GM18909 (cell line): ENCODE measurements at regions not wholly inside any gene's neighbourhood (a gene's known extent, or its start where the extent isn't known, plus 50 kb on each side); places are given as distances from the start of the nearest gene placed in this dataset.

ENCODE experiments used
- ATAC-seq: cut with Tn5 transposase; IDR thresholded peaks from one replicate; pipeline ENCODE4 v1.9.1; 2021; ENCODE audit warnings: mild to moderate bottlenecking; ENCODE audit not compliant: unreplicated experiment, poor library complexity

DNA sequence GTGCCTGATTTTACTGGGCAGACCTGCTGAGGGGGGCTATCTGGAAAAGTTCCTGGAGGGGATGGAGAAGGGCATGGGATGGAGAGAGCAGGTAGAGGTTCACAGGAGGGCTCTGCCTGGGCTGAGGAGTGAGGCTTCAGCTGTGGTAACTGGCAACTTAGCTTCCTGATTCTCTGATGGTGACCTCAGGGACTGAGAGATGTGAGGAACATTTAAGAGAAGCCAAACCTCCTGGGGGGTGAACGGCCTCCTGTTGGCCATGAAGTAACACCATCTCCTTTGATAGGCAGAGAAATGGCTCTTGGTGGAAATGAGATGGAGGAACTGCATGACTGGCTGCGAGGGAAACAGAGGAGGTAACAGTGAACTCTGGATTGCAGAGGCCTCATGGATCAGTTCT, 97.3 kb upstream of the ROPN1 start:
- no peak for ATAC-seq

DNA sequence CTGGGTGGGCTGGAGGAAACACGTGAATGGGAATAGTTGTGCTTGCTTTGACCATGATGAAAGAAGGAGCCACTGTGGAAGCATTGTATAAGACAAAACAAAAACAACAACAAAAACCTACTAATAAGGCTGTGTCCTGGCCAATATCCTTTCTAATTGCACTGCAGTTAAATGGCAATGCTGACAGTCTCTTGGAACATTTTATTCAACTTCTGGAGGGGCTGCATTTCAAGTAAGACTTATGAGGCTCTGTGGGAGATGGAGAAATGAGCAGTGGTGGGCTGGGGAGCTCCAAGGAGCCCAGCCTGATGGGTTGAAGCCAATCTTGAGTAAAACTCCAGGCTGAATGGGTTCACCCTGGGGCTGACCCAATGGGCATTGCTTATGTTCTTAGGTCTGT, 99.8 kb upstream of the ROPN1 start:
- ATAC-seq = no peak

DNA sequence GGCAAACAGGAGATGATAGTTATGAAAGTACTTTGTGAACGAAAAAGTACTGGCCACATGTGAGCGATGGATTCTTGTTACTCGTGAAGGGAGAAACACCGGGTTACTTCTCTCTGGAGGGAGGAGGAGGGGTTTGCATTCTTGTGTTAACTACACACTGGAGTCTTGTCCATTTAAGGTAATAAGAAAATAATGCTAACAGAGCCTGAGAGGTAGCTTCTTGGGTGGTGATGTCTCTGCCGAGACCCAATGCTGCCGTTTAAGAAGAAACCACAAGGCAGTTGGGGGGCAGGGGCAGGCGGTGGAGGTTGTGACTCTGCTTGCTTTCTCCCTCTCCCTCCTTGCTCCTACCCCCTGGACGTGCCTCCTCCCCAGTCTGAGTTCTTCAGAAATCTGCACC, 100.9 kb upstream of the ROPN1 start:
- ATAC-seq = no peak

DNA sequence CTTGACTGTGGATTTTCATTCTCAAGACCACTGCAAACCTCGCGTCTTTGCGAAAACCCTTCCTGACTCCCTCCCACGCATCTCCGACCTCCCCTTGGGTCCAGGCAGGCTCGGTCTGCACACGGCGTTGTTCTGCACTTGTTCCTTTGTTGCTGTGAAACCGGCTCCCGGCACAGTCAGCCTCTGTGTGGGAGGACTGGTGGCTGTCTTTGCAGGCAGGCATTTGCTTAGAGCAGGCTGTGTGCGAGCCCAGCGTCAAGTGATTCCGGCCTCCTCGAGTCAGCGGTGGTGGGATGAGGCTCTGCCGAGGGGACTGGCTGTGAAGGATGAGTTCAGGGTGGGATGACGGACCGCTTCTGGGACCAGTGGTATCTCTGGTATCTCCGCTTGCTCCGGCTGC, 102.6 kb upstream of the ROPN1 start:
- no peak for ATAC-seq

DNA sequence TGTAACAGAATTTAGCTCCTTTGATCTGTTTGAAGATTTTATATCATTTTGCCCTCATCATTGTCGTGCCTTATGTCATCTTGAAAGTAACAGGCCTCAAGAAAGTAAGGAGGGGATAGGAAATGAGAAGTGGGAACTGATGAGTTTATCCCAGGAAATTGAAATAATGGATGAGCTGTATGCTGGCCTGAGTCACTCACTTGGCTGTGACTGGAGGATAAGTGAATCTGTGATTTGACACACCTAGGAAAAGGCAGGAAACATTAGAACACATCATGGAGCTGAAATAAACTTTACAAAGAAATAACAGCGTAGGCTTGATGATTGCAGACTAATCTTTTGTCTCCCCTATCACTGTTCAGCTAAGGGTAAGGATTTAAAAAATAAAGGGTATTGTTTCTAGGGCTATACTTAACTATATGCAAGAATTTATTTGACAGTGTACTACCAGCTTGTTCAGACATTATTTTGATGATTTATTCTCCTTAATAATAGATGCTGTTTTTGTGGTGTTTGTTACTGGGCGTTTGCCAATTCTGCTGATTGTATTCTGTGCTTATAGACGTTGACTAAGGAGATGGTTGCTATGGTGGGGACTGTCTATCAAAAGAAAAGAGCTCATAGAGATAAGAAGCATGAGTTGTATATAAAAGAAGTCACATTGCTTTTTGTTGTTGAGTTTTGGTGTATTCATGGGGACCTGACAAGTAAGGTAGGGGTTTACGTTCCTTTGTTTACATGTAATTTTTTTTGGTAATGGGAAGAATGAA, 105.6 kb upstream of the ROPN1 start:
- ATAC-seq = no peak

DNA sequence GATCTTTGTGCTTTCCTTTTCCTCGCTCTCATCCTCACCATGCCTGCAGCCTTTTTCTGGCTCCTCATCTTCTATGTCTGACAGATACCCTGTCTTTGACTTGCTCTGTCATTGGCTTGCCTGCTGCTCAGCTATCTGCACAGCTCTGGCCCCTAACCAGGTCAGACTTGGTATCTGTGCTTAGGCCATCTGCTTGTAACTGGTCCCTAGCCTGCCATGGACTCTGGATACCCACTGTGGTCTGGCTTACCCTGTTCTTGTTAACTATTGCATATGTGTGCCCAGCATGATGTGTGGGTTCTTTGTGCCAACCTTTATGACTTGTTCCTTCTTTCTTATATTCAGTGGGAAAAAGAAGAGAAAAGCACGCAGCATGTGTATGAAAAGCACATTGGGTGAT, 109.7 kb upstream of the ROPN1 start:
- no peak for ATAC-seq

DNA sequence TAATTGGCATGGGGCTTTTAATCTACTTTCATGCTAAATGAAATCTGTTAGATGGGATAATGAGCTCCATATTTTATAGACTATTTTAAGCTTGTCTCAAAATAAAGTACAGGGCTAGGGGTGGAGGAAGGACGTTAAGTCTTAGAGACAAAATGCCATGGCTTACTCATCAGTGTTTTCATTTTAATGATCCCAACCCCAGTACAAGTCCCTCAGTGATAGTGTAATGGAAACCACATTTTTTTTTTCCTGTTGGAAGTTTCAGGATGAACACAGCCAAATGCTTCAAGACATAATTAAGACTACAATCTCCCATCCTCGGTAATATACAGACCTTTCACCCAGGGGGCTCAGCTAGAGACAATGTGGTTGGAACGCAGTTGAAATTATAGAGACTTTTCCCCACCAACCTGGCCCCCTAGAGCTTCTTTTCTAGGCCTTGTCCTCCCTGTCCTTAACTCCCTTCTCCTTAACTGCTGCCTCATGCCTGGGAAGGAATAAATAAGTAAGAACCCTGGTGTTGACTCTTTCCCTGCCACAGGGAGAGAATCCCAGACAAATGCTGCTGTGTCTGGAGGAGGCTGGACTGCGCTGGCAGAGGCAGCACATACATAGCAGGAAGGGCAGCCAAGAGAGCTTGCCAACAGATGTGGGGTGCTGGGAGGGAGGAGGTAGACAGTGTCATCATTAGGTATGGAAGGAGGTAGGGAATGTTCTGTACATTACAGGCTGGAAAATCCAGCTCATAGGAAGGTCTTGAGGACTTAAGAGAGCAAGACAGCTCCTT, 115.4 kb upstream of the ROPN1 start:
- no peak for ATAC-seq

DNA sequence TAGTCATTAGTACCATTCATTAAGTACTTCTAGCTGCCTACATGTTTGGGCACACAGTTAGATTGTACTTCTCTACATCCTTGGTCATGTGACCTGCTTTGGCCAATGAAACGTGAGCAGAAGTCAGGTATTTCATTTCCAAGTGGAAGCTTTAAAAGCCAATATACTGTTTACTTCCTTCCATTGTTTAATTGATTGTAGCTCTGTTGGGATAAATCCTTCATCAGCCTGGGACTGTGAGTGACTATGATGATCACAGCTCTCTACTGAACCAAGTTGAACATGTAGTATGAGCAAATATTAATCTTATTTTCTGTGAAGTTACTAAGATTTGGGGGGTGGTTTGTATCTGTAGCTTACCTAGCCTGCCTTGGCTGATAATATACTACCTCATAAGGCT, 116.5 kb upstream of the ROPN1 start:
- ATAC-seq = no peak

DNA sequence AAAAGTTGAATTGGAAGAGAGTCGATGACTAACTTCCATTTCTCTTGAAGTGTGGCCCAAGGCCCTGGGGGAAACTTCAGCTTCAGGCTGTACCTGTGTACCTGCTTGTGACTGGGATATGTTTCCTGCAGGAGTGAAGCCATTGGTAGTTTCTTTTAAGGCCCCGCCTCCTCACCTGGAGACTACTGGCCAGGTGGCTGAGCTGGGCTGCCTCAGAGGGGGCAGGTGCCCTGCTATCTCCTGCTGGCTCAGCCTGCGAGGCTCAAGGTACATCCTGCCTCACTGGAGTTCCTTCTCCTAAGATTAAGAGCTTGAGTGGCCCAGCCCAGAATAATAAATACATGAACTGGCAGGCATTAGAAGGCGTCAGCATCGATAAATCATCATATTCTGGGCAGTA, 121.6 kb upstream of the ROPN1 start:
- ATAC-seq = no peak

DNA sequence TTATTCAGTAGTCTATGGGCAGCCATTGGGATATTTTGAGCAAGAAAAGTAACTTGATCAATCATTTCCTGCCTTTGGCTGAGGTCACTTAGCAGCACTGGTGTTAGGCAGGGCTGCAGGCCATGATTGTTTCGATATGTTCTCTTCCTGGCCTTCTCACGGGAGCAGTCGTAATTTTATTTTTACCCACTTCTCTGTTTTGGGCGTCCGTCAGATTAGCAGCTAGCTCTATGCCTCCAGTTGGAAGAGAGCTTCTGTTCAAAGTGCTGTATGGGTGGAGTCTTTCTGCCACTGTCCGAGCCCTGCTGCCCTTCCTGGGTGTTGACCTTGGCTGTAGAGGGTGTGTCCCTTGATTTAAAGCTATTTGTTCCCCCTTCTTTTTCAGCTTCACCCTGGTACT, 123.4 kb upstream of the ROPN1 start:
- ATAC-seq = no peak

DNA sequence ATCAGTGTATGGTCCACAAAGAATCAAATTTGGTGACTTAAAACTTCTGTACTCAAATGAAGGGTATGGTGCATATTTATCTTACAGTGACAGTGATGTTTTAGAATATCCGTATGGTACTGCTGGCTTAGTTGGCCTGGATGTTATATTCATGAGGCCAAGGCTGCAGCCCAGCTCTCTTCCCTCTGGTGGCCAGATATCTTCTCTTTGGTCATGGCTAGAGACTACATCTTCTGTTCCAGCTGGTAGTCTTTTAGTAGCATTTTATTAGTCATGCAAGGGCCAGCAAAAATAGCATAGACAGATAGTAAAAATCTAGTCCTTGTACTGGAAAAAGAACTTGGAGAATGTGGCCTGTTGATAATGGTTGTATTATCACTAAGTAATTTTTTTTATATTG, 124.0 kb upstream of the ROPN1 start:
- no peak for ATAC-seq

DNA sequence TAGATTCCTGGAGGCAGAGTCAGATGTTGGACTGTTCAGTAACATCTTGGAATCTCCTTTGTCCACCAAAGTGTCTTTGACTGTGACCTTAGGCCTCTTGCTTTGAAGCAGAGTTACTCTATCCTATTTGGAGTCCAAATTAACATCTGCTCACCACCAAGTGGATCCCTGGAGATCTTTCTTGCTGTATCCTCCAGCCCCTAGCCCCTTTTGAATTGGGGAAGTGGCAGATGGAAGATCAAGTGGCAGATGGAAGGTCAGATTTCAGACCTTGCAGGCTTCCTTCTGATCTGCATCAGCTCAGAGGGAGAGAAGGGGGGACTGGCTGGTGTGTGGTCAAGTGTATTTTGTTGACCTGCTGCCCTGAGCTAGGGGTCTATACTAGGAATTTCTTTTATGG, 125.0 kb upstream of the ROPN1 start:
- no peak for ATAC-seq

DNA sequence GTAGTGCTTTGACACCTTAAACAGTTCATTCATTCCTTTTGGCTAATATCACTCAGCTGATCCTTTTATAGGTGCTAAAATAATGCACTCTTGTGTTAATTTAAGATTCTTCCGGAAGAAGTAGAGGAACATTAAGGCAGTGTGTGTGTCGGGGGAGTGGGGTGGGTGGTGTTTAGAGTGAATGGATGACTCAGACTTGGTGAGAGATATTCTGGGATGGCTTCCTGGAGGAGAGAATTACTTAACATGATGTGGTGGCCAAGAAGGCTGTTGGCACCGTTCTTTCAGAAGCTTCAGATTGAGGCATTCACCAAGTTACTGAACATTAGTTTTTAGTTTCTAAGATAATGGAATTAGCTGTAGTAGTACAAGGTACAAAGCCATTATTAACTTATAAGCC, 125.6 kb upstream of the ROPN1 start:
- no peak for ATAC-seq

DNA sequence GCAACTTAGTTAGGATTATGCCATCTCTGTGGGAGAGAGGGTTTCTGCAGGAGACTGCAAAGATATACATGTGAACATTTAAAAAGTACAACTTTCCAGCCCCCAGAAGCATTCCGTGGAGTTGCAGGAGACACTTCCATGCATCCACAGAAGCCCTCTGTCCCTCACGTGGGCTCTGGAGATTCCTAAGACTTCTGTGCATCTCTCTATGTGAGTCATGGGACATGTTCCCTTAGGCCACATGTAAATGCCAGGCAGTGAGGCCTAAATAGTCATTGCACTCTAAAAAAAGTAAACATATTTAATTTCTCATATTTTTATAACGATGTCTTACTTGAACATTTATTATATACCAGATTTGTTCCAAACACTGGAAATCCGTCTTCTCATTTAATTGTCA, 126.5 kb upstream of the ROPN1 start:
- ATAC-seq = no peak

DNA sequence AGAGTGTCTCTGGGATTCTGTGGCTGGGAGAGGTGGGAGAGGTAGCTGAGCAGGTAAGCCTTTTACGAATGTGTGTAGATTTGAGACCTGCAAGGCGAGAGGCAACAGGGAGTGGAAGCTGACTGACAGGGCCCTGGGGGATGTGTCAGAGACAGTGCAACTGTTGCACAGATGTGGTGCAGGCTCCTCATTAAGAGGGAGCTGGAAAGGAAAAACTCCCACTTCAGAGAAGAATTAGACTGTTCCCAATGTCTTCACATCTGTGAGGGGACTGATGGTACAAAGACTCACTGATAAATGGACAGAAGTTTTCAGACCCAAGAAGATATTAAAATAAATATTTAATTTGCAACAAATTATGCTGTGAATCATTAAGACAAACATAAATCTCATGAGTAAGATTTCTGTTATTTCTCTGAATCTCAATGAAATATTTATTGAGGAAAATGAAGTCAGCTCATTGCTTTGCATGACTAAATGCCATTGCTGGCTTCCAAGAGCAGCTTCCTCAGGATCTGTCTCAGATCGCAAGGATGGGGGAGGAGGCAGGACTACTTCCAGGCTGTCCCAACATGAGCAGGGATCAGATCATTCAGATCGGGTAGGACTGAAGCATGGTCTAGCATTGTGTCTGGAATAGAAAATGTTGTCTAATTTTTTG, 127.3 kb upstream of the ROPN1 start:
- ATAC-seq = no peak

DNA sequence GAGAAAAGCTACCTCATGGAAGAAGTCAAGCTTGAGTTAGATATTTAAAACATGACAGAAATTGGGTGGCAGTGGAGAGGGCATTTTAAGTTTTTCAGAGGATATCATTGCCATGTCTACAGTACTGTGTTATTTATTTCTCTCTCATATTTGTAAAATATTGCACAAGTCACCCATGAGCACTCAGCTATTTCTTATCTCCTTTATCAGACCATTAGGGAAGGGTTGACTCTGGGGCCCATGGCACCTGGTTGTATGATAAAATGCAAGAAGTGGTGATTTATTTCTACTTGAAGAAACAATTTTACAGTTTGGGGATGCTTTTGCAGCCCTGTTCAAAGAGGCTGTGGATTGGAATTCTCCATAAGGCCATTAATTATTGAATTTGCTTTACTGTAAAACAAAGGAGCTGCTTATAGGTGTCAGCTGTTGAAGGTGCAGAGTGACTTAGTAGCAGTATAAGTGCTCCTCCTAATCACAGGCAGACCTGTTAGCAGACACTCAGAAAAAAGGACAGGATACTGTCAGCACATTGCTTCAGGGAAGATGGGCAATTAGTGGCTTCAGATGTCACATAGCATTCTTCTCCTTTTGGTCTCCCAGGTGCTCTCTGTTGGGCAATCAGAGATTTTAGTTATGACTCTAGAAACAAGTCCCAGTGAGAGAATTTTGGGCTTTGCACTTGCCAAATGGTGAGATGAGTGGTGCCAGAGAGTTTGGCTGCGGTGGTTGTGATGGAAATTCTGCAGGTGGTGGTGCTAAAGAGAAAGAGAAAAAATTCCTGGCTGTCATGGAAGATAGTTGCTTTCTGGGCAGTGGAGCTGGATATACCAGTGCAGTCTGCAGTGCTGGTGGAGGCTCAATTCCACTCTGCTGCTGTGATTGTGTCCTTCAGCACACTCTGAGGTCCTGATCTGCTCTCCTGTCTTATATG, 129.7 kb upstream of the ROPN1 start:
- ATAC-seq = no peak

DNA sequence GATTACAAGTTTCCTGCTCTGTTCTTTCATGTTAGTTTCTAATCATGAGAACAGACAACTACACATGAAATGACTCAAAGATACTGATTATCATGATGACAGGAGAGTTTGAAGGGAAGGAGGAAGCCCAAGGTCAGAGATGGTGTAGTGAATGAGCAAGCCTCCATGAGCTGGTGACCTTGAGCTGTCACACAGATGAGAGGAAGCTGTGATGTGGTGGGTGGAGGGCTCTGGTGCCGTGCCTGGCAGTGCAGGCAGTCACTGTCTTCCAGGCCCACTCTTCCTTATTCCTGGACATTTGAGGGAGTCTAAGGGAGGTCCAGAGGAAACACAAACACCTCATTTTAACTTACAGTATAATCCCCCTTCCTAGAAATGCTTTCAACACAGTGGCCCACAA, 133.4 kb upstream of the ROPN1 start:
- ATAC-seq = no peak

DNA sequence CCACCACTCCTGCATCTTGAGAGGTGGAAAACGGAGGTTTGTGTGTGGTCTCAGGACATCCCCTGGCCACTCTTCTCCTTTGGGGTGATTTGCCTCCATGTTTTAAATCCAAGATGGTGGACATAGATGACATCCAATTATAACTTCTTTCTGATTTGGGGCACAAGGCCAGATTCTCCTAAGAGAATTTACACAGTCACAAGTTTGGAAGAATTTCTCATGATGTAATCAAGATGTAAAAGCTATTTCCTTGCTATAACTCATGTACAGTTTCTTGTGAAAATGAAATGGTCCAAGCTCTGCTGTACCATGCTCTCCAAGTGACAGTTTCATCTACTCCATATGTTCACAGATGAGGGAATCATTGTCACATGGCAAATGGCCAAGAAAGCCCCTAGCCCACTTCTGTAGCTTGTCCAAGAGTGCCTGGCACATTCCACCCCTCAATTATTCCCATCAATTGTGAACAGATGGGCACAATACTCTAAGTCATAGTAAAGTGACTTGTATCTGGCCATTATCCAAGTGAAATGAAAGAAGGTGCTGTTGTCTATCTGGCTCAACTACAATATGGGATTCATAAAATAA, 134.6 kb upstream of the ROPN1 start:
- no peak for ATAC-seq

DNA sequence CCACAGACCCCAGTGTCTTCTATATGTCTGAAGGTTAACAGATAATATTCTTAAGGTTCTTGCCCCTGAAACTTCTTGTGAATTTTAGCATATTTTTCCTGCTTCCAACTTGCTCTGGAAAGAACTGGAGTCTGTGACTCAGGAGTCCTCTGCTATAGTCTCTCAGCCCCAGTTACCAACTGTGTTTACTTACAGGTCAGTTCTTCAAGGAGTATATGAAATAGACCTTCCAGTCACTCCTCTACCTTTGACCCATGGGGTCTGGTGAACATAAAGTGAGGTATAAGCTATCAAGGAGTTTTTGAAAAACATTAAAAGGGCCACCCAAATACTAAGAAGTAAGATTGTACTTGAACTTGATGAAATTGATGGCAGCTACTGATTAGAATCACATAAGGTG, 139.2 kb upstream of the ROPN1 start:
- no peak for ATAC-seq

DNA sequence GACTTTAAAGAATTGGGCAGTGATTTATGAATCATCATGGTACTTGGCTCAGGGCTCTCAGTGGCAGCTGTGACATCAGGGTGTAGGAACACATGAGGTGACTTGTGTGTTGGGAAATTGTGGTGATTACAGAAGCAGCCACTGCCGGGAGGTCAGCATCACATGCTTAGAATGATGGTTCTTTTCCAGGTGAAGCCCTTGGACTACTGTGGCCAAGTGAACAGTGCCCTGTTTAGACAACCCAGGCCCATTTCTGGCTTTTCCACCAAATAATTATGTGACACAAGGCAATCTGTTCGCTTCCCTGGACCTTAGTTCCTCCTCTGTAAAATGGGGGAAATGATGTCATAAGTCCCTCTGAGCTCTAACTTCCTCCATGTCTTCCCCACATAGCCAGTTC, 139.7 kb upstream of the ROPN1 start:
- ATAC-seq = no peak
